Activated B cell treated with CpG ODN at 0.5 μM for 24 hours (primary cell): ENCODE measurements at regions not wholly inside any gene's neighbourhood (a gene's known extent, or its start where the extent isn't known, plus 50 kb on each side); places are given as distances from the start of the nearest gene placed in this dataset.

Source experiments
- ATAC-seq: fragments of 200-7000 bp; cut with Tn5 transposase; one replicate; pipeline ENCODE4 v1.10.0; 2021; ENCODE audit warnings: low read depth, mild to moderate bottlenecking, moderate library complexity
- CTCF ChIA-PET: fragments of 350-600 bp; sonication (Branson Sonifier 250); formaldehyde crosslinking; loops from one replicate; lab custom pipeline; 2021; ENCODE audit warnings: antibody characterized with exemption; lab: Charles Lee
- POLR2A ChIA-PET: fragments of 350-600 bp; sonication (Branson Sonifier 250); formaldehyde crosslinking; loops from one replicate; lab custom pipeline; 2021; ENCODE audit warnings: antibody characterized with exemption; lab: Charles Lee
- DNase-seq: peaks from one replicate; pipeline ENCODE4 v3.0.0; 2022
- H3K27ac Mint-ChIP-seq: one replicate; pipeline ENCODE4 v1.8.0; 2020; ENCODE audit warnings: mixed read lengths
- H3K27me3 Mint-ChIP-seq: one replicate; pipeline ENCODE4 v1.8.0; 2021; ENCODE audit warnings: mixed read lengths
- H3K36me3 Mint-ChIP-seq: one replicate; pipeline ENCODE4 v1.8.0; 2021; ENCODE audit warnings: low read depth, mixed read lengths
- H3K4me1 Mint-ChIP-seq: one replicate; pipeline ENCODE4 v1.8.0; 2021; ENCODE audit warnings: mixed read lengths
- H3K4me3 Mint-ChIP-seq: one replicate; pipeline ENCODE4 v1.8.0; 2020; ENCODE audit warnings: mild to moderate bottlenecking, mixed read lengths
- H3K9me3 Mint-ChIP-seq: one replicate; pipeline ENCODE4 v1.8.0; 2020; ENCODE audit warnings: mixed read lengths
- CTCF ChIP-seq: fragments of 200-600 bp; IDR thresholded peaks from one replicate; pipeline ENCODE4 v1.8.0; 2022; ENCODE audit warnings: antibody characterized with exemption, mild to moderate bottlenecking
- intact Hi-C: fragments of 100-400 bp; cut with micrococcal nuclease; formaldehyde crosslinking; loops from one replicate; pipeline ENCODE4 v1.15.1; 2024

GRCh38 chr5:152337484-152337883 is 67.6 kb downstream of the NMUR2 start:
- ChIA-PET POLR2A (no interaction called here), CTCF (no interaction called here)
- intact Hi-C loops, result no loop called here
- Mint-ChIP-seq H3K9me3 (no peaks in the 10 kb centered on the region), H3K36me3 (no peaks in the 10 kb centered on the region), H3K4me3 (no peak overlapping the region), H3K27ac (no peak overlapping the region), H3K4me1 (no peaks in the 10 kb centered on the region), H3K27me3 (no peaks in the 10 kb centered on the region)
- DNase-seq (no peak), ATAC-seq (no peak)
- TF ChIP-seq CTCF, result no peak

GRCh38 chr5:152335461-152335860 is 69.6 kb downstream of the NMUR2 start:
- CTCF ChIA-PET, result no interaction called here
- no peak for ATAC-seq
- TF ChIP-seq CTCF, result no peak
- no peak for DNase-seq
- Mint-ChIP-seq H3K4me1 (no peaks in the 10 kb centered on the region), H3K27me3 (no peaks in the 10 kb centered on the region), H3K4me3 (no peak overlapping the region), H3K36me3 (no peaks in the 10 kb centered on the region), H3K27ac (no peak overlapping the region), H3K9me3 (no peaks in the 10 kb centered on the region)
- POLR2A ChIA-PET, result no interaction called here
- intact Hi-C loops, result no loop called here

GRCh38 chr5:152332716-152333460 is 72.2 kb downstream of the NMUR2 start:
- no peak overlapping the region for H3K27ac Mint-ChIP-seq
- ATAC-seq (no peak), DNase-seq (no peak)
- no peaks in the 10 kb centered on the region for H3K9me3 Mint-ChIP-seq
- no peaks in the 10 kb centered on the region for H3K27me3 Mint-ChIP-seq
- no peak for TF ChIP-seq CTCF
- H3K36me3 Mint-ChIP-seq, result no peaks in the 10 kb centered on the region
- intact Hi-C loops, result no loop called here
- H3K4me3 Mint-ChIP-seq, result no peak overlapping the region
- no peaks in the 10 kb centered on the region for H3K4me1 Mint-ChIP-seq
- ChIA-PET CTCF (no interaction called here), POLR2A (no interaction called here)

DNA sequence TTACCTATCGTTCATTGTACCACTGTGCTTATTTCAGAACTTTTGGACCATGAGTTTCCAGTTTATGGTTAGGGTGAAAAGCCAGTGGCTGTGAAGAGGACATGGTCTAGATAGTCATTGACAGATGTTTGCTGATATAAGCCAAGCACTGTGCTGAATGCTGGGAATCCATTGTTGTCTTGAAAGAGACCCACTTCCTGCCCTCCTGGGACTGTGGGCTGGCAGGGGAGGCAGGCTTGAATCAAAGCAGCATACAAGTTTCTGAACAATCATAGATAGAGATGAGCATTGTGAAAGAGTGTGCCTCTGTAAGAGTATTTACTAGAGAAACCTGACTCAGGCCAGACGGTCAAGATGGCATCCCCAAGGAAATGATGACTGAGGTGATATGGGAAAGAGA is 73.4 kb downstream of the NMUR2 start:
- CTCF ChIA-PET, result no interaction called here
- Mint-ChIP-seq H3K9me3 (peaks cover 2% of the 10 kb centered on the region), H3K27me3 (no peaks in the 10 kb centered on the region), H3K4me1 (no peaks in the 10 kb centered on the region), H3K27ac (no peak overlapping the region), H3K4me3 (no peak overlapping the region), H3K36me3 (no peaks in the 10 kb centered on the region)
- ATAC-seq, result no peak
- POLR2A ChIA-PET, result no interaction called here
- intact Hi-C loops, result no loop called here
- no peak for TF ChIP-seq CTCF
- DNase-seq, result no peak

GRCh38 chr5:152331006-152331405 is 74.1 kb downstream of the NMUR2 start:
- intact Hi-C loops, result no loop called here
- DNase-seq (no peak), ATAC-seq (no peak)
- ChIA-PET POLR2A (no interaction called here), CTCF (no interaction called here)
- Mint-ChIP-seq H3K27me3 (no peaks in the 10 kb centered on the region), H3K27ac (no peak overlapping the region), H3K36me3 (no peaks in the 10 kb centered on the region), H3K4me1 (no peaks in the 10 kb centered on the region), H3K4me3 (no peak overlapping the region), H3K9me3 (peaks cover 5% of the 10 kb centered on the region)
- no peak for TF ChIP-seq CTCF
